GM12878 (cell line): ENCODE measurements at regions not wholly inside any gene's neighbourhood (a gene's known extent, or its start where the extent isn't known, plus 50 kb on each side); places are given as distances from the start of the nearest gene placed in this dataset.

ENCODE experiments used
- BCLAF1 ChIP-seq: fragments of 450-650 bp; IDR thresholded peaks from 2 replicates; pipeline ENCODE4 v1.6.1; 2017; ENCODE audit warnings: antibody characterized with exemption, mild to moderate bottlenecking, moderate library complexity
- CTCF ChIP-seq, 3 experiments: IDR thresholded peaks in 2 of 3; conservative IDR thresholded peaks in 1 of 3; 2 replicates each; pipeline ENCODE4 v1.5.1; 2011; ENCODE audit warnings: low read depth in 3 of 3, low read length in 3 of 3, mild to moderate bottlenecking in 3 of 3, control low read depth in 2 of 3, moderate library complexity in 2 of 3, inconsistent platforms in 1 of 3, mixed read lengths in 1 of 3; ENCODE audit not compliant: control insufficient read depth in 2 of 3, insufficient read depth in 1 of 3; ENCODE audit errors: extremely low read depth in 1 of 3
- IRF4 ChIP-seq: IDR thresholded peaks from 2 replicates; pipeline ENCODE4 v1.6.1; 2011; ENCODE audit warnings: low read depth, low read length

- no peak for TF ChIP-seq IRF4
- TF ChIP-seq CTCF (IDR thresholded peaks at IDR 0.05 in 2 of 3, conservative IDR thresholded peaks at IDR 0.05 in 1 of 3; ENCODE audit: control insufficient read depth in 2 of 3, extremely low read depth in 1 of 3, insufficient read depth in 1 of 3, low read depth in 3 of 3, low read length in 3 of 3) = no peak
- TF ChIP-seq BCLAF1 = no peak
Measured at GRCh38 chr18:33805592-33805991, 227.6 kb downstream of the ASXL3 start.
